Thyroid gland (tissue), 4 donors: ENCODE measurements at regions not wholly inside any gene's neighbourhood (a gene's known extent, or its start where the extent isn't known, plus 50 kb on each side); places are given as distances from the start of the nearest gene placed in this dataset.

Source experiments
- DNase-seq, 2 donors: peaks; one replicate each; pipeline ENCODE4 v3.0.0-alpha.2; 2019
- H3K27ac ChIP-seq, 3 donors: fragments of 200-600 bp; sonication (generic); 1 replicate in 2 of 3; 2 replicates in 1 of 3; pipeline ENCODE4 v1.5.1; 2016 to 2019; ENCODE audit warnings: mild to moderate bottlenecking in 1 of 3, moderate library complexity in 1 of 3
- H3K27me3 ChIP-seq: fragments of 200-600 bp; sonication (generic); one replicate; pipeline ENCODE4 v1.5.1; 2019
- H3K36me3 ChIP-seq, 2 donors: fragments of 200-600 bp; sonication (generic); one replicate each; pipeline ENCODE4 v1.5.1; 2016 to 2019
- H3K4me1 ChIP-seq, 2 donors: fragments of 200-600 bp; sonication (generic); one replicate each; pipeline ENCODE4 v1.5.1; 2017 to 2019
- H3K4me3 ChIP-seq, 3 donors: fragments of 200-600 bp; sonication (generic); replicated peaks in 1 of 3; 1 replicate in 2 of 3; 2 replicates in 1 of 3; pipeline ENCODE4 v1.5.1; 2016; ENCODE audit warnings: mild to moderate bottlenecking in 1 of 3
- H3K9me3 ChIP-seq: fragments of 200-600 bp; sonication (generic); one replicate; pipeline ENCODE4 v1.5.1; 2017
- POLR2A ChIP-seq, 2 donors: fragments of 450-650 bp; IDR thresholded peaks; one replicate each; pipeline ENCODE4 v1.6.1; 2017; ENCODE audit warnings: antibody characterized with exemption in 2 of 2, mild to moderate bottlenecking in 2 of 2, moderate library complexity in 1 of 2
- WGBS, 2 donors: methylation state at CpG; one replicate each; pipeline ENCODE4 v1.1.5; 2017; 5-methylcytosine and 5-hydroxymethylcytosine counted together
- intact Hi-C: fragments of 100-400 bp; cut with DNase I; formaldehyde crosslinking; loops from one replicate; pipeline ENCODE4 v1.15.1; 2023
- TF ChIP-seq, protein P1 (sequence below), 6 experiments: fragments of 200-600 bp in 3 of 6; fragments of 450-650 bp in 3 of 6; sonication (generic) in 3 of 6; IDR thresholded peaks; one replicate each; pipeline ENCODE4 v1.5.1; 2016 to 2019; ENCODE audit warnings: antibody characterized with exemption in 6 of 6, mild to moderate bottlenecking in 2 of 6, inconsistent platforms in 1 of 6, moderate library complexity in 1 of 6

DNA sequence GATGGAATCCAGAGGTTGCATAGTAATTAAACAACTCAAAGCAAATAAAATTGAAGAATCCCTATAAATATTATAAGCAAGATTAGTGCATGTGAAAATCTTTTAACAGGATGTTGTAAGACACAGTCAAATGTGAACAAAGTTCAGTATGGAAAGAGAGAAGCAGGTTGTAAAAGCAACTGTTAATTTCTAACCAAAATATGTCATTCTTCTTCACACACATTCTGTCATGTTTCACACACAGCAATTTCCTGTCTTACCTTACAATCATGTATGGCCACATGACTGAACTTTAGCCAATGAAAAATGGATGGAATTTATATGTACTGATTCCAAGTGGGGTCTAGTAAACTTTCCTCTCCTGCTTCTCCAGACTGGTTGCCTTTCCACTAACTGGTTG, 527.7 kb upstream of the TMPRSS15 start:
- no peaks in the 10 kb centered on the region for H3K27me3 ChIP-seq
- intact Hi-C loops = no loop called here
- H3K4me3 ChIP-seq = no peak overlapping the region
- TF ChIP-seq POLR2A (IDR thresholded peaks at IDR 0.05) = no peak
- TF ChIP-seq, protein P1, sequence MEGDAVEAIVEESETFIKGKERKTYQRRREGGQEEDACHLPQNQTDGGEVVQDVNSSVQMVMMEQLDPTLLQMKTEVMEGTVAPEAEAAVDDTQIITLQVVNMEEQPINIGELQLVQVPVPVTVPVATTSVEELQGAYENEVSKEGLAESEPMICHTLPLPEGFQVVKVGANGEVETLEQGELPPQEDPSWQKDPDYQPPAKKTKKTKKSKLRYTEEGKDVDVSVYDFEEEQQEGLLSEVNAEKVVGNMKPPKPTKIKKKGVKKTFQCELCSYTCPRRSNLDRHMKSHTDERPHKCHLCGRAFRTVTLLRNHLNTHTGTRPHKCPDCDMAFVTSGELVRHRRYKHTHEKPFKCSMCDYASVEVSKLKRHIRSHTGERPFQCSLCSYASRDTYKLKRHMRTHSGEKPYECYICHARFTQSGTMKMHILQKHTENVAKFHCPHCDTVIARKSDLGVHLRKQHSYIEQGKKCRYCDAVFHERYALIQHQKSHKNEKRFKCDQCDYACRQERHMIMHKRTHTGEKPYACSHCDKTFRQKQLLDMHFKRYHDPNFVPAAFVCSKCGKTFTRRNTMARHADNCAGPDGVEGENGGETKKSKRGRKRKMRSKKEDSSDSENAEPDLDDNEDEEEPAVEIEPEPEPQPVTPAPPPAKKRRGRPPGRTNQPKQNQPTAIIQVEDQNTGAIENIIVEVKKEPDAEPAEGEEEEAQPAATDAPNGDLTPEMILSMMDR (IDR thresholded peaks at IDR 0.05) = no peak
- no peaks in the 10 kb centered on the region for H3K4me1 ChIP-seq
- H3K36me3 ChIP-seq = no peaks in the 10 kb centered on the region
- H3K9me3 ChIP-seq = no peaks in the 10 kb centered on the region
- no peak for DNase-seq
- H3K27ac ChIP-seq = no peak overlapping the region

GRCh38 chr21:18937337-18937736, 533.8 kb upstream of the TMPRSS15 start:
- TF ChIP-seq POLR2A (IDR thresholded peaks at IDR 0.05) = no peak
- TF ChIP-seq, protein P1 (IDR thresholded peaks at IDR 0.05) = no peak
- DNase-seq = no peak
- intact Hi-C loops = no loop called here
- no peaks in the 10 kb centered on the region for H3K36me3 ChIP-seq
- no peak overlapping the region for H3K4me3 ChIP-seq
- WGBS, 2 donors = 62 to 63% methylated on average over 7 of the region's 7 CpGs
- no peaks in the 10 kb centered on the region for H3K4me1 ChIP-seq
- H3K9me3 ChIP-seq = no peaks in the 10 kb centered on the region
- H3K27me3 ChIP-seq = no peaks in the 10 kb centered on the region
- H3K27ac ChIP-seq = no peak overlapping the region

GRCh38 chr21:18940791-18941190, 537.2 kb upstream of the TMPRSS15 start:
- intact Hi-C loops = no loop called here
- no peak for TF ChIP-seq POLR2A (IDR thresholded peaks at IDR 0.05)
- TF ChIP-seq, protein P1 (IDR thresholded peaks at IDR 0.05) = no peak
- WGBS, 2 donors = 80 to 84% methylated on average over 4 of the region's 4 CpGs
- Histone ChIP-seq H3K27ac (no peak overlapping the region), H3K4me1 (no peaks in the 10 kb centered on the region), H3K27me3 (no peaks in the 10 kb centered on the region), H3K4me3 (no peak overlapping the region), H3K9me3 (no peaks in the 10 kb centered on the region), H3K36me3 (no peaks in the 10 kb centered on the region)
- no peak for DNase-seq

DNA sequence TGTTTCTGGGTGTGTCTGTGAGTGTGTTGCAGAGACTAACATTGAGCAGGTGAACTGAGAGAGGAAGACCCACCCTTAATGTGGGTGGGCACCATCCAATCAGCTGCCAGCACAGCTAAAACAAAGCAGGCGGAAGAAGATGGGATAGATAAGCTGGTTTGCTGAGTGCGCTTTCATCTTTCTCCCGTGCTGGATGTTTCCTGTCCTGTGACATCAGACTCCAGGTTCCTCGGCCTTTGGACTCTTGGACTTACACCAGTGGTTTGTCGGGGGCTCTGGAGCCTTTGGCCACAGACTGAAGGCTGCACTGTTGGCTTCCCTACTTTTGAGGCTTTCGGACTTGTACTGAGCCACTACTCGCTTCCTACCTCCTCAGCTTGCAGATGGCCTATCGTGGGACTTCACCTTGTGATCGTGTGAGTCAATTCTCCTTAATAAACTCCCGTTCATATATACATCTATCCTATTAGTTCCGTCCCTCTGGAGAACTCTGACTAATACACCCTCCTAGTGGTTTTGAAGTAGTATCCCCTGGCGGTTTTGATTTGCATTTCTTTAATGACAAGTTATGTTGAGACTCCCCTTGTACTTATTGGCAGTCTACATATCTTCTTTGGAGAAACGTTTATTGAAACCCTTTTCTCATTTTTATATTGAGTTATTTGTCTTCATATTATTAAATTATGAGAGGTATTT, 546.6 kb upstream of the TMPRSS15 start:
- Histone ChIP-seq H3K9me3 (no peaks in the 10 kb centered on the region), H3K27ac (no peak overlapping the region), H3K4me1 (no peaks in the 10 kb centered on the region), H3K27me3 (no peaks in the 10 kb centered on the region), H3K4me3 (no peak overlapping the region), H3K36me3 (no peaks in the 10 kb centered on the region)
- no peak for TF ChIP-seq POLR2A (IDR thresholded peaks at IDR 0.05)
- TF ChIP-seq, protein P1 (IDR thresholded peaks at IDR 0.05) = no peak
- 81 to 88% methylated on average over 13 of the region's 13 CpGs for WGBS, 2 donors
- intact Hi-C loops = no loop called here
- no peak for DNase-seq

DNA sequence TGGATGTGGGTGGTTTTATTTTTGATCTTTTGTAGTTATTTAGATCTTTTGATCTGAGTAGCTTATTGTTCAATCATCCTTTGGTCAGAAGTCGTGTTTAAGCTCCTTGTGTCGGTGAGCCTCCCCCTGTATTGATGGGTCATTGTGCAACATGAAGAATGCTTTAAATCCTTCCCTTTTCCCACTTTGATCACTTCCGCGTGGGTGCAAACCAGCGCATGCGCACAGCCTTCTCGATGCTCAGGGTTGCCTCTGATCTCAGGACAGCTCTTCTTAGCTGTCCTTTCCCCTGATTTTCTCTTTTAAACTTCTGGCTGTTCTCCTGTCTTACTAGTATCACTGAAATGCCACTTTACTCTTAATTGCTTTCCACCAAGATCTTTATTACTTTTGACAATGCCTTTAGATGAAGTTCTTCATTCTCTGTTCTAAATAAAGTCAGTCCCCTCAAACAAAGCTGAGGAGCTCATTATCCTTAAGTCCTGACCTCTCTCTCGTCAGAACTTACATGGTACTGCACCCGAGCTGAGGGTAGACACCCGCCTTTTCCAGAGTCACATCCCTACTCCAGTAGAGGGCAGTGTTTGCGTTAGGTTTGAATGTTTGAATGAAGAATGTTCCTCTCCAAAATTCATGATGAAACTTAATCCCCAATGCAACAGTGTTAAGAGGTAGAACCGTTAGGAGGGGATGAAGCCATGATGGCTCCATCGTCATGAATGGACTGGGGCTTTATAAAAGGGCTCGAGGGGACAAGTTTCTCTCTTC, 547.9 kb upstream of the TMPRSS15 start:
- no peaks in the 10 kb centered on the region for H3K4me1 ChIP-seq
- H3K9me3 ChIP-seq = no peaks in the 10 kb centered on the region
- whole genome bisulfite sequencing, 2 donors = 56 to 59% methylated on average over 14 of the region's 14 CpGs
- TF ChIP-seq POLR2A (IDR thresholded peaks at IDR 0.05) = no peak
- TF ChIP-seq, protein P1 (IDR thresholded peaks at IDR 0.05) = no peak
- H3K36me3 ChIP-seq = no peaks in the 10 kb centered on the region
- H3K4me3 ChIP-seq = no peak overlapping the region
- no peak overlapping the region for H3K27ac ChIP-seq
- H3K27me3 ChIP-seq = no peaks in the 10 kb centered on the region
- intact Hi-C loops = no loop called here
- DNase-seq = no peak
